NB4 (cell line): ENCODE measurements at regions not wholly inside any gene's neighbourhood (a gene's known extent, or its start where the extent isn't known, plus 50 kb on each side); places are given as distances from the start of the nearest gene placed in this dataset.

Experiments
- POLR2A ChIP-seq: IDR thresholded peaks from 2 replicates; pipeline ENCODE4 v1.6.1; 2011; ENCODE audit warnings: mild to moderate bottlenecking; ENCODE audit not compliant: insufficient read length; ENCODE audit errors: extremely low read depth
- TF ChIP-seq, protein P1 (sequence below): IDR thresholded peaks from one replicate; pipeline ENCODE4 v1.5.1; 2012; ENCODE audit warnings: low read depth, low read length
- TF ChIP-seq, protein P2 (sequence below): IDR thresholded peaks from 2 replicates; pipeline ENCODE4 v1.6.1; 2011; ENCODE audit warnings: low read depth, low read length

DNA sequence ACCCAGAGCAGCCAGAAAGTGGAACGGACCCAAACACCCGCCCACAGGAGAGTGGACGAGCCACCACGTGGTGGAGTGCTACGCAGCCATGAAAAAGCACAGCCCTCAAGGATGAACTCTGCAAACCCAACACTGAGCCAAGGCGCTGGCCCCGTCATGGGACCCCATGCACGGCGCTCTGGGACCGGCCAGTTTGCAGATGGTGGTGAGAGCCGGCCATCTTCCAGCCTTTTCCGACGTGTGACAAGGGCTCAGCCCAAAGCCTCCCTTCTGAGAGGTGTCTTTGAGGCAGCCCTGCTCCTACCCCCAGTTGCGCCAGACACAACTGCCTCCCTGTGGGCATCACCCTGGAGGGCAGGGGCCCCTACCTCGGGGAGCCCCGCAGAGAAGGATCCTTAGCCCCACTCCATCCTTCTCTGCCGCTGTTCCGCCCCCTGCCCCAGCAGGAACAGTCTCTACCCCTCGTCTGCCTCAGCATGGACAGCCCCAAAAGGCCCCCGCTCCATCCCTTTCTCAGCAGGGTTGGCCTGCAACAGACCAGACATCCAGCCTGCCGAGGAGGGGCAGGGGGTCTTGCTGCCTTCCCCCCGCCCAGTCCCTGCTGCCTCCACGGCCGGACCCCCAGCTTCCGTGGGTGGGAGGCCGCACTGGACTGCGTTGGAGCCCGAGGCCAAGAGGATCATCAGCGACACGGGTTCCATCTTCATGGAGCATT, 75.7 kb downstream of the MICALL2 start:
- TF ChIP-seq, protein P1, sequence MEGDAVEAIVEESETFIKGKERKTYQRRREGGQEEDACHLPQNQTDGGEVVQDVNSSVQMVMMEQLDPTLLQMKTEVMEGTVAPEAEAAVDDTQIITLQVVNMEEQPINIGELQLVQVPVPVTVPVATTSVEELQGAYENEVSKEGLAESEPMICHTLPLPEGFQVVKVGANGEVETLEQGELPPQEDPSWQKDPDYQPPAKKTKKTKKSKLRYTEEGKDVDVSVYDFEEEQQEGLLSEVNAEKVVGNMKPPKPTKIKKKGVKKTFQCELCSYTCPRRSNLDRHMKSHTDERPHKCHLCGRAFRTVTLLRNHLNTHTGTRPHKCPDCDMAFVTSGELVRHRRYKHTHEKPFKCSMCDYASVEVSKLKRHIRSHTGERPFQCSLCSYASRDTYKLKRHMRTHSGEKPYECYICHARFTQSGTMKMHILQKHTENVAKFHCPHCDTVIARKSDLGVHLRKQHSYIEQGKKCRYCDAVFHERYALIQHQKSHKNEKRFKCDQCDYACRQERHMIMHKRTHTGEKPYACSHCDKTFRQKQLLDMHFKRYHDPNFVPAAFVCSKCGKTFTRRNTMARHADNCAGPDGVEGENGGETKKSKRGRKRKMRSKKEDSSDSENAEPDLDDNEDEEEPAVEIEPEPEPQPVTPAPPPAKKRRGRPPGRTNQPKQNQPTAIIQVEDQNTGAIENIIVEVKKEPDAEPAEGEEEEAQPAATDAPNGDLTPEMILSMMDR = no peak
- no peak for TF ChIP-seq POLR2A
- TF ChIP-seq, protein P2, sequence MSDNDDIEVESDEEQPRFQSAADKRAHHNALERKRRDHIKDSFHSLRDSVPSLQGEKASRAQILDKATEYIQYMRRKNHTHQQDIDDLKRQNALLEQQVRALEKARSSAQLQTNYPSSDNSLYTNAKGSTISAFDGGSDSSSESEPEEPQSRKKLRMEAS = no peak
